ENCODE measurements at regions not wholly inside any gene's neighbourhood (a gene's known extent, or its start where the extent isn't known, plus 50 kb on each side); places are given as distances from the start of the nearest gene placed in this dataset.
A peak's percentile ranks its signal among the peaks of the same experiment; 100 is the strongest.
"Not testable (repeated sequence)": the region's sequence is repeated elsewhere in the genome, so short reads cannot be mapped to it uniquely, and the experiment has no call there.

DNA sequence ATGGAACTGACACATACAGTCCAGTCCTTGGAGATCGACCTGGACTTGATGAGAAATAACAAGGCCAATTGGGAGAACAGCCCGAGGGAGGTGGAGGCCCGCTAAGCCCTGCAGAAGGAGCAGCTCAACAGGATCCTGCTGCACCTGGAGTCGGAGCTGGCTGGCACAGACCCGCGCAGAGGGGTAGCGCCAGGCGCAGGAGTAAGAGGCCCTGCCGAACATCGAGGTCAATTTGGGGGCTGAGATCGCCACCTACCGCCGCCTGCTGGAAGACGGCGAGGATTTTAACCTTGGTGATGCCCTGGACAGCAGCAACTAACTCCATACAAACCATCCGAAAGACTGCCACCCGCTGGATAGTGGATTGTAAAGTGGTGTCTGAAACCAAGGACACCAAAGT lies 1610.1 kb upstream of the ACO1 start:
- no peak for DNase-seq

DNA sequence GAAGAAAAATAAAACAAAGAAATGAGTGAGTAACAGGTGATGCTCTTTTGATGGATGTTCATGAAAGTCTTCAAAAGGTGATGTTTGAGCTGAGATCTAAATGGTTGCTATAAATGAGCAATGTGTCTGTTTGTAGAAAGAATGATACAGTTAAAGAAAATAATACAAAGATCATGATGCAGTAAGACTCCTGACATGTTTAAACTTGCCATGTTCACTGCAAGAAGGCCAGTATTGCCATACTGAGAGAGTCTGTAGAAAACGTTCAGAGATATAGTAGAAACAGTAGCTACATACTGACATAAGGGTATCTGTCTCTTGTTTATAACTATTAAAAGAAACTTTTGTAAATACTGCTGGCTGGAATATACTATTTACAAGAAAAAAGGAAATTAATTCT lies 1609.2 kb upstream of the ACO1 start:
- no peak for DNase-seq

DNA sequence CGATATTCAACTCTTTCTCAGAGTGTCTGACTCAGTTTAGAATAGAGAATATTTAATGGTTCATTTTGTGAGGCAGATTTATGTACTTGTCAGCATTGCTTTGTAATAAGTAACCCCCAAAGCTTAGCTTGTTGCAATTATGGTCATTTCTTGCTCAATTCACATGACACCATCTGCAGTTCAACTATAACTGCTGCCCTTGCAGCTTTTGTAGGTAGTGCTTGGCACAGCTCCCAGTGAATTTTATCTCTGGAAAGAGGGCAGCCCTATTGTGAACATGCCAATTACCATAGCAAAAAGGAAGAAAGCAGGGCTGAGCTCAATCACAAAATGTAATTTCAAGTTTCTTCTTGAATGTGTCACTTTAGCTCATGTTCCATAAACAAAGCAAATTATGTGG lies 1587.7 kb upstream of the ACO1 start:
- DNase-seq, result peak; percentile 48

GRCh38 chr9:30799527-30800101 lies 1584.8 kb upstream of the ACO1 start:
- no peak for DNase-seq

- DNase-seq, result no peak
Measured at GRCh38 chr9:30800421-30800820, 1584.0 kb upstream of the ACO1 start.

DNA sequence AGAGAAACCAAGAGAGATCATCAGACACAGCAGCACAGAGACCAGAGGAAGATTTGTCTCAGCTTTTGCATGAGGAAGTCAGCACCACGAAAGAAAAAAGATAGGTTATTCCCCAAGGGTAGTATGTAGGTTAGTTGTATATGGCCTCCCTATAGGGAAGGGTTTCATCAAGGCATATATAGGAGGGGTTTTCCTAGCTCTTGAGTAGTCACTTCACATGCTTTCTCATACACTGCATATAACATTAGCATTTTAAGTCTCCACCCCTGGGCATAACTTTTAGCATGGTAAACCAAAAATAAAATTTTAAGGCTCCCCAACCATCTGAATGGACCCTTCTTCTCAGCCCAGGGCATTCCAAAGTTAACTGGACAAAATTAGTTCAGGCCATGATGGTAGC lies 1571.6 kb upstream of the ACO1 start:
- DNase-seq, result no peak

GRCh38 chr9:30815585-30815984 lies 1568.9 kb upstream of the ACO1 start:
- DNase-seq, result no peak

- no peak for DNase-seq
Measured at GRCh38 chr9:30845136-30845535, 1539.3 kb upstream of the ACO1 start.

- DNase-seq, result no peak
Measured at GRCh38 chr9:30846651-30847050, 1537.8 kb upstream of the ACO1 start.

DNA sequence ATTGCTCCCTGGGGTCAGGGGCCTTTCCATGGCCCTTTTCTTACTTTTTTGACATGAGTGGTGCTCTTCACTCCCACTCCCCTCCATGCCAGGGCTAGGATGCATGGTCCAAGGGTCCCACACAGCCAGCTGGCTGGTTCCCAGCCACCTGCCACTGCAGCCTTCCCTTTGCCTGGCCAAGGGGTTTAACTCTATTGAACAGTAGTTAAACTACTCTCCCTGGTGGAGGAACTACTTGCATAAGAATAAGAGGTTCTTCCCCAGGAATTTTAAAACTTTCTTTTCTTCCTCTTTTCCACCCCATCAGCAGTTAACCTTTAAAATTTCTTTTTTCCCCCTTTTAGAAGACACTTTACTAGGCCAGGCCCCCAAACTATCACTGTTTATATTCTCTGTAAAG lies 1532.8 kb upstream of the ACO1 start:
- DNase-seq, result no peak

DNA sequence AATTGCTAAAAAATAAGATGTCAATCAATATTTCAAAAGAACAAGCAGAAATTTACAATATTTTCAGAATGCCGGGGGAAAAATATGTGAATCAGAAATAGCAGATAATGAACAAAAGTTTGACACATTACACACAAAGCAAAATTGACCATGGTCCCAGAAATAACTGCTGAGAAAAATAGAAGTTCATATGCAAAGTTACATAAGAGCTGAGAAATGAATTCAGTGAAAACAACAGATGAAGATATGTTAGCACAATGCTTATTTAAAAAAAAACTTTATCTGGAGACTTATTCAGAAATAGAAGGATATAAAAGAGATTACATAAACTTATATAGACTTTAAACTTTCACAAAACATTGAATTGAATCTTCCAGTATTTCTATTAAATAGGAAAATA lies 1483.7 kb upstream of the ACO1 start:
- DNase-seq, result no peak

GRCh38 chr9:30913331-30913730 lies 1471.1 kb upstream of the ACO1 start:
- DNase-seq, result no peak

DNA sequence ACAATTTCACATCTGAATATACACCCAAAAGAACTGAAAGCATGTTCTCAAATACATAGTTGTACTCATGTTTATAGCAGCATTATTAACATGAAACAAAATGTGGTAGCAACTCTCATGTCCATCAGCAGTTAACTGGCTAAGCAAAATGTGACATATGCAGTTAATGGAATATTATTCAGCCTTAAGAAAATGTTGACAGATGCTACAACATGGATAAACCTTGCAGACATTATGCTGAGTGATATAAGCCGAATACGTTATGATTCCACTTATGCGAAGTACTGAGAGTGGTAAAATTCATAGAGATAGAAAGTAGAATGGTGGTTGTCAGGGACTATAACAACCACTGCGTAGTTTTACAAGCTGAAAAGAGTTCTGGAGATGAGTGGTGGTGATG lies 1469.0 kb upstream of the ACO1 start:
- DNase-seq, result no peak

GRCh38 chr9:30925126-30925525 lies 1459.3 kb upstream of the ACO1 start:
- DNase-seq, result no peak

DNA sequence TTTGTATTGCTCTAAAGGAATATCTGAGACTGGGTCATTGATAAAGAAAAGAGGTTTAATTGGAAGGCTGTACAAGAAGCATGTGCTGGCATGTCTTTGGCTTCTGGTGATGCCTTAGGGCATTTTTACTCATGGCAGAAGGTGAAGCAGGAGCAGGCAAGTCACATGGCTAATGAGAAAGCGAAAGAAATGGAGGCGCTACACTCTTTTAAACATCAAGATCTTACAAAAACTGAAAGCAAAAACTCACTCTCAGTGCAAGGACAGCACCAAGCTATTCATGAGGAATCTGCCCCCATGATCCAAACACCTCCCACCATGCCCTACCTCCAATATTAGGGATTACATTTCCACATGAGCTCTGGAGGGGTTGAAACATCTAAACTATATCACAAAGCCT lies 1458.8 kb upstream of the ACO1 start:
- no peak for DNase-seq

GRCh38 chr9:30928045-30928444 lies 1456.4 kb upstream of the ACO1 start:
- DNase-seq, result no peak

DNA sequence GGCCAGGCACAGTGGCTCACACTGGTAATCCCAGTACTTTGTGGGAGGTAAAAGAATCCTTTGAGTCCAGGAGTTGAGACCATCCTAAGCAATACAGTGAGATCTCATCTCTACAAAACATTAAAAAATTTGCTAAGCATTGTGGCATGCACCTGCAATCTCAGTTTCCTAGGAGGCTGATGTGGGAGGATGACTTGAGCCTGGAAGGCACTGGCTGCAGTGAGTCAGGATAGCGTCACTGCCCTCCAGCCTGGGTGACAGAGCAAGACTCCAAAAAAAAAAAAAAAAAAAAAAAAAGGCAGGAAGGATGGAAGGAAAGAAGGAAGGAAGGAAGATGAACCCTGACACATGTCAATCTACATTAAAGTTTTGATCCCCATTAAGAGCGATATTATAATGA lies 1452.2 kb upstream of the ACO1 start:
- no peak for DNase-seq

GRCh38 chr9:30935730-30936129 lies 1448.7 kb upstream of the ACO1 start:
- no peak for DNase-seq

GRCh38 chr9:30937106-30937505 lies 1447.3 kb upstream of the ACO1 start:
- no peak for DNase-seq

DNA sequence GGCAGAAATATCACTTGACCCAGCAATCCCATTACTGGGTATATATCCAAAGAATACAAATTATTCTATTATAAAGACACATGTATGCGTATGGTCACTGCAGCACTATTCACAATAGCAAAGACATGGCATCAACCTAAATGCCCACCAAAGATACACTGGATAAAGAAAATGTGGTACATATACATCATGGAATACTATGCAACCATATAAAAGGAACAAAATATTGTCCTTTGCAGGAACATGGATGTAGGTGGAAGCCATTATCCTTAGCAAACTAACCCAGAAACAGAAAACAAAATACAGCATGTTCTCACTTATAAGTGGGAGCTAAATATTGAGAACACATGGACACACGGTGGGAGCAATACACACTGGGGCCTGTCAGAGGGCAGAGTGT lies 1441.6 kb upstream of the ACO1 start:
- not testable (repeated sequence) for DNase-seq

GRCh38 chr9:30943446-30944224 lies 1440.8 kb upstream of the ACO1 start:
- DNase-seq, result no peak

GRCh38 chr9:30944225-30944569 lies 1440.2 kb upstream of the ACO1 start:
- no peak for DNase-seq

DNA sequence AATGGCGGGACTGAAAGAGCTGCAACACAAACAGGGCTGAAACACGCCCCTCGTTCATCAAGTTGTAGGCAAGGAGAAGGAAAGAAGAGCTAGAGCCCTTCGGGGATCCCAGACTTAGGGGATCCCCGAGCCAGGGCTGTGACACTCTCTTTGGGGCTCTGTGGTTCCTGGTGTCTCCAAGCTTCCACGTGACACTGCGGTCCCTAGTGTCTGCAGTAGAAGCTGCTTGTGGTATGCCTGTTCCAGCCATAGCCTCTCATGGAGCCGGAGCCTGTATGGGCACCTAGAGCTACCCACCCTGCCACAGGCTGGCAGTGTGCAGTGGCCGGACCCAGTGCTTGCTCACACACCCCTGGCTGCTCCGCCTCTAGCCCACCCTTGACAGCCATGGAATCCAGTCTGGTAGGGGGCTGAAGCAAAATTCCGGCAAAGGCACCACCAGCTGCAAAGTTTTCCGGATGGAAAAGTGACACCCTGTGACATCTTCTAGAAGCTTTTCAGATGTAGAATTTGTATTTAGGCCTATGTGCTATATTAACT lies 1439.6 kb upstream of the ACO1 start:
- DNase-seq, result no peak

DNA sequence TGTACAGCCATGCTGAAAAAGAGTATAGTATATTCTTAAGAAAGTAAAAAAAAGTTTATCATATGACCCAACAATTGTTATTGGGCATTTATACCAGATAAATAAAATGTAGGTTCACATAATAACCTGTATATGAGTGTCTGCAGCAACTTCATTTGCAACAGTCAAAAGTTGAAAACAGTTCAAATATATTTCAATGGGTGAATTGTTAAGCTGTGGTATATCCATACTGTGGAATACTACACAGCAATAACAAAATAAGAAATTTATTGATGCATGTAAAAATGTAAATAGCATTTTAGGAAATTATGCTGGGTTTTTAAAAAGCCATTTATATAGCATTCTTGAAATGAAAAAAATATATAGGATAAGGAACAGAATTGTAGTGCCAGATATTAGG lies 1420.1 kb upstream of the ACO1 start:
- no peak for DNase-seq

GRCh38 chr9:30967476-30967875 lies 1417.0 kb upstream of the ACO1 start:
- DNase-seq, result no peak

Measured in NCI-H1105 (cell line).